IMR-90 (cell line): ENCODE measurements at regions not wholly inside any gene's neighbourhood (a gene's known extent, or its start where the extent isn't known, plus 50 kb on each side); places are given as distances from the start of the nearest gene placed in this dataset.

Experiments
- ATAC-seq: fragments of 200-7000 bp; cut with Tn5 transposase; 2 replicates; pipeline ENCODE4 v1.9.1; 2020; ENCODE audit warnings: low read depth, mild to moderate bottlenecking, moderate library complexity
- BruUV-seq: library from RNA; stranded (reverse); fragments of 400-500 nt; replicated peaks from 2 replicates; lab custom pipeline; 2021; lab: Mats Ljungman, UMichigan
- CTCF ChIA-PET: fragments of 300-600 bp; formaldehyde crosslinking; extraction: SDS; loops from one replicate; lab custom pipeline; 2021; ENCODE audit warnings: antibody characterized with exemption; lab: Yijun Ruan, JAX
- POLR2A ChIA-PET: fragments of 300-600 bp; sonication (Branson Sonifier 250); formaldehyde crosslinking; loops from one replicate; lab custom pipeline; 2022; ENCODE audit warnings: antibody characterized with exemption; ENCODE audit not compliant: unreplicated experiment; lab: Charles Lee
- DNase-seq: peaks from one replicate; pipeline ENCODE4 v3.0.0; 2013
- H2AFZ ChIP-seq: replicated peaks from 2 replicates; pipeline ENCODE3; 2013; ENCODE audit warnings: low read length, mild to moderate bottlenecking; ENCODE audit not compliant: poor library complexity
- H2AK5ac ChIP-seq: 2 replicates; pipeline ENCODE4 v1.6.1; 2013; ENCODE audit warnings: low read depth, low read length, inconsistent platforms
- H2AK9ac ChIP-seq: replicated peaks from 2 replicates; pipeline ENCODE3; 2013; ENCODE audit warnings: mild to moderate bottlenecking, low read depth, low read length, moderate library complexity; ENCODE audit not compliant: poor library complexity
- H2BK120ac ChIP-seq: 2 replicates; pipeline ENCODE4 v1.6.1; 2013; ENCODE audit warnings: low read depth, low read length, inconsistent platforms
- H2BK15ac ChIP-seq: 3 replicates; pipeline ENCODE4 v1.6.1; 2013; ENCODE audit warnings: low read depth, low read length, inconsistent platforms
- H2BK20ac ChIP-seq: 2 replicates; pipeline ENCODE4 v1.6.1; 2013; ENCODE audit warnings: low read depth, mild to moderate bottlenecking, inconsistent platforms, low read length, moderate library complexity
- H2BK5ac ChIP-seq: 2 replicates; pipeline ENCODE4 v1.6.1; 2013; ENCODE audit warnings: mild to moderate bottlenecking, low read depth, low read length, inconsistent platforms; ENCODE audit not compliant: poor library complexity, severe bottlenecking
- H3K14ac ChIP-seq: replicated peaks from 2 replicates; pipeline ENCODE4 v1.6.1; 2013; ENCODE audit warnings: low read depth, low read length, inconsistent platforms
- H3K18ac ChIP-seq: 2 replicates; pipeline ENCODE4 v1.6.1; 2013; ENCODE audit warnings: low read depth, low read length, control low read depth
- H3K23ac ChIP-seq: 2 replicates; pipeline ENCODE4 v1.6.1; 2013; ENCODE audit warnings: low read depth, low read length, inconsistent platforms
- H3K27ac ChIP-seq: 2 replicates; pipeline ENCODE4 v1.5.1; 2013; ENCODE audit warnings: mild to moderate bottlenecking, control low read depth, low read length; ENCODE audit not compliant: insufficient read depth
- H3K27me3 ChIP-seq: 2 replicates; pipeline ENCODE4 v1.6.1; 2013; ENCODE audit warnings: low read length; ENCODE audit not compliant: control insufficient read depth, insufficient read depth
- H3K36me3 ChIP-seq: 2 replicates; pipeline ENCODE4 v1.6.1; 2013; ENCODE audit warnings: low read length, mixed read lengths; ENCODE audit not compliant: control insufficient read depth, insufficient read depth
- H3K4ac ChIP-seq: 2 replicates; pipeline ENCODE4 v1.6.1; 2013; ENCODE audit warnings: low read depth, low read length, inconsistent platforms
- H3K4me1 ChIP-seq: 2 replicates; pipeline ENCODE4 v1.6.1; 2013; ENCODE audit warnings: low read length, mixed read lengths; ENCODE audit not compliant: control insufficient read depth, insufficient read depth
- H3K4me2 ChIP-seq: 2 replicates; pipeline ENCODE4 v1.6.1; 2013; ENCODE audit warnings: low read depth, mild to moderate bottlenecking, control low read depth, low read length, moderate library complexity
- H3K4me3 ChIP-seq: 2 replicates; pipeline ENCODE4 v1.5.1; 2013; ENCODE audit warnings: low read depth, mild to moderate bottlenecking, control low read depth, low read length, moderate library complexity; ENCODE audit not compliant: insufficient read depth
- H3K56ac ChIP-seq: 2 replicates; pipeline ENCODE4 v1.6.1; 2013; ENCODE audit warnings: low read length, inconsistent platforms; ENCODE audit not compliant: insufficient read depth; ENCODE audit errors: extremely low read depth
- H3K79me1 ChIP-seq, 2 experiments: 2 replicates each; pipeline ENCODE4 v1.6.1; 2013; ENCODE audit warnings: low read length in 2 of 2, inconsistent platforms in 1 of 2, low read depth in 1 of 2
- H3K9ac ChIP-seq: 2 replicates; pipeline ENCODE4 v1.6.1; 2013; ENCODE audit warnings: low read depth, low read length, control low read depth
- H3K9me1 ChIP-seq: 2 replicates; pipeline ENCODE4 v1.6.1; 2013; ENCODE audit warnings: low read length, inconsistent platforms; ENCODE audit not compliant: insufficient read depth
- H3K9me3 ChIP-seq: 2 replicates; pipeline ENCODE4 v1.6.1; 2013; ENCODE audit warnings: low read length; ENCODE audit not compliant: control insufficient read depth, insufficient read depth
- H4K20me1 ChIP-seq: 2 replicates; pipeline ENCODE4 v1.6.1; 2013; ENCODE audit warnings: low read length, inconsistent platforms; ENCODE audit not compliant: insufficient read depth
- H4K5ac ChIP-seq: 2 replicates; pipeline ENCODE4 v1.6.1; 2013; ENCODE audit warnings: mild to moderate bottlenecking, low read depth, low read length, control low read depth
- H4K8ac ChIP-seq, 2 experiments: 2 replicates each; pipeline ENCODE4 v1.6.1; 2013; ENCODE audit warnings: low read depth in 2 of 2, low read length in 2 of 2, control low read depth in 1 of 2, inconsistent platforms in 1 of 2
- H4K91ac ChIP-seq: 2 replicates; pipeline ENCODE4 v1.6.1; 2013; ENCODE audit warnings: low read depth, low read length, inconsistent platforms; ENCODE audit not compliant: insufficient read depth
- CEBPB ChIP-seq: IDR thresholded peaks from 2 replicates; pipeline ENCODE4 v1.6.1; 2012; ENCODE audit warnings: low read depth, low read length, improper control_type of control experiment
- CHD1 ChIP-seq: IDR thresholded peaks from 2 replicates; pipeline ENCODE4 v1.6.1; 2012; ENCODE audit warnings: low read depth, low read length, improper control_type of control experiment
- MXI1 ChIP-seq: IDR thresholded peaks from 2 replicates; pipeline ENCODE4 v1.6.1; 2012; ENCODE audit warnings: low read depth, mild to moderate bottlenecking, low read length, moderate library complexity, borderline replicate concordance
- SMC3 ChIP-seq: fragments of 150-350 bp; IDR thresholded peaks from 2 replicates; pipeline ENCODE4 v1.6.1; 2016; ENCODE audit warnings: low read depth, mild to moderate bottlenecking, antibody characterized with exemption, low read length, moderate library complexity
- WGBS, 2 experiments: methylation state at CpG; one replicate each; pipeline versions ENCODE4 v1.1.5 to v1.1.7; 2013; ENCODE audit warnings: missing lambda C conversion rate in 2 of 2; ENCODE audit not compliant: insufficient read length in 1 of 2; ENCODE audit errors: extremely low coverage in 2 of 2; 5-methylcytosine and 5-hydroxymethylcytosine counted together
- dilution Hi-C: fragments of 300-500 bp; cut with HindIII; formaldehyde crosslinking; loops from one replicate; pipeline ENCODE4 v1.14.3; 2018; ENCODE audit warnings: low sequenced_read_pairs; ENCODE audit not compliant: unreplicated experiment
- in situ Hi-C: fragments of 300-500 bp; cut with MboI; formaldehyde crosslinking; loops from 3 replicates; pipeline ENCODE4 v1.14.3; 2019; ENCODE audit warnings: low sequenced_read_pairs, inconsistent platforms, mixed read lengths
- intact Hi-C: fragments of 100-400 bp; cut with micrococcal nuclease; formaldehyde crosslinking; loops from 2 replicates; pipeline ENCODE4 v1.10.0; 2022
- TF ChIP-seq, protein P1 (sequence below): fragments of 150-350 bp; IDR thresholded peaks from 2 replicates; pipeline ENCODE4 v1.6.1; 2017; ENCODE audit warnings: mild to moderate bottlenecking, antibody characterized with exemption, low read length, low read depth

GRCh38 chr3:25962255-25962654 lies 172.4 kb downstream of the OXSM start:
- TF ChIP-seq MXI1: no peak
- TF ChIP-seq SMC3: no peak
- TF ChIP-seq CEBPB: no peak
- TF ChIP-seq CHD1: no peak
- TF ChIP-seq, protein P1, sequence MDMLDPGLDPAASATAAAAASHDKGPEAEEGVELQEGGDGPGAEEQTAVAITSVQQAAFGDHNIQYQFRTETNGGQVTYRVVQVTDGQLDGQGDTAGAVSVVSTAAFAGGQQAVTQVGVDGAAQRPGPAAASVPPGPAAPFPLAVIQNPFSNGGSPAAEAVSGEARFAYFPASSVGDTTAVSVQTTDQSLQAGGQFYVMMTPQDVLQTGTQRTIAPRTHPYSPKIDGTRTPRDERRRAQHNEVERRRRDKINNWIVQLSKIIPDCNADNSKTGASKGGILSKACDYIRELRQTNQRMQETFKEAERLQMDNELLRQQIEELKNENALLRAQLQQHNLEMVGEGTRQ: no peak
- ChIA-PET CTCF (no interaction called here), POLR2A (no interaction called here)
- no peak overlapping the region for H2AFZ ChIP-seq
- no peak for ATAC-seq
- H2BK15ac ChIP-seq: no peak overlapping the region
- no peaks in the 10 kb centered on the region; the same call in 1 of the 2 replicates for H3K9me3 ChIP-seq
- intact Hi-C loops: no loop called here
- H2AK9ac ChIP-seq: no peak overlapping the region
- H3K9me1 ChIP-seq: no peaks in the 10 kb centered on the region
- no peak overlapping the region for H3K18ac ChIP-seq
- H3K9ac ChIP-seq: no peak overlapping the region
- H4K8ac ChIP-seq: no peak overlapping the region
- no peaks in the 10 kb centered on the region for H3K36me3 ChIP-seq
- no peaks in the 10 kb centered on the region for H3K27me3 ChIP-seq
- no peak overlapping the region for H2BK5ac ChIP-seq
- in situ Hi-C loops: no loop called here
- H3K4ac ChIP-seq: no peak overlapping the region
- no peak overlapping the region for H4K5ac ChIP-seq
- BruUV-seq: no TSS peak
- H3K27ac ChIP-seq: no peak overlapping the region
- no peak for DNase-seq
- no peak overlapping the region for H3K56ac ChIP-seq
- H2BK20ac ChIP-seq: no peak overlapping the region
- dilution Hi-C loops: no loop called here
- no peak overlapping the region for H3K23ac ChIP-seq
- H2AK5ac ChIP-seq: no peak overlapping the region
- no peaks in the 10 kb centered on the region for H4K20me1 ChIP-seq
- no peaks in the 10 kb centered on the region for H3K79me1 ChIP-seq
- H3K4me1 ChIP-seq: no peaks in the 10 kb centered on the region
- no CpG with 5 or more reads among the region's 4 CpGs for WGBS, 2 experiments
- H3K4me3 ChIP-seq: no peak overlapping the region
- H2BK120ac ChIP-seq: no peak overlapping the region
- H4K91ac ChIP-seq: no peak overlapping the region
- H3K14ac ChIP-seq: no peak overlapping the region
- H3K4me2 ChIP-seq: no peak overlapping the region
